HCT116 (cell line): ENCODE measurements at regions not wholly inside any gene's neighbourhood (a gene's known extent, or its start where the extent isn't known, plus 50 kb on each side); places are given as distances from the start of the nearest gene placed in this dataset.

Experiments
- ATAC-seq: fragments of 200-7000 bp; cut with Tn5 transposase; 2 replicates; pipeline ENCODE4 v1.9.1; 2020; ENCODE audit warnings: mild to moderate bottlenecking, moderate library complexity
- BruUV-seq: library from RNA; stranded (reverse); fragments of 400-500 nt; replicated peaks from 2 replicates; lab custom pipeline; 2021; lab: Mats Ljungman, UMichigan
- CTCF ChIA-PET: fragments of 300-600 bp; sonication (Branson Sonifier 250); formaldehyde crosslinking; loops from one replicate; lab custom pipeline; 2021; ENCODE audit warnings: antibody characterized with exemption; lab: Charles Lee
- POLR2A ChIA-PET: fragments of 300-600, 350-600 bp; sonication (Branson Sonifier 250); formaldehyde crosslinking; loops from one replicate; lab custom pipeline; 2021; ENCODE audit warnings: antibody characterized with exemption; lab: Charles Lee
- RAD21 ChIA-PET, 2 experiments: fragments of 300-600 bp; sonication (Branson Sonifier 250); formaldehyde crosslinking; loops; one replicate each; lab custom pipeline; 2023; ENCODE audit warnings: low total read pairs in 2 of 2; ENCODE audit not compliant: uncharacterized antibody in 2 of 2, unreplicated experiment in 2 of 2, low non-redundant PET in 1 of 2; lab: Charles Lee
- DNase-seq: peaks from one replicate; pipeline ENCODE4 v3.0.0-alpha.2; 2010; ENCODE audit warnings: low read depth, low spot score
- H2AFZ ChIP-seq: fragments of 200-600 bp; shearing (Covaris generic), sonication (generic); 2 replicates; pipeline ENCODE4 v1.6.1; 2017; ENCODE audit warnings: low read depth, mixed run types, mixed read lengths, antibody characterized with exemption, low read length; ENCODE audit not compliant: poor library complexity, severe bottlenecking
- H3K27ac ChIP-seq: 2 replicates; pipeline ENCODE4 v1.5.1; 2012; ENCODE audit warnings: low read depth, low read length
- H3K27me3 ChIP-seq: fragments of 200-600 bp; sonication (generic); 2 replicates; pipeline ENCODE4 v1.6.1; 2016; ENCODE audit warnings: mixed run types, low read length, mixed read lengths; ENCODE audit not compliant: insufficient read depth
- H3K36me3 ChIP-seq, 2 experiments: fragments of 200-500 bp in 1 of 2; fragments of 200-600 bp in 1 of 2; sonication (Bioruptor generic) in 1 of 2; sonication (generic) in 1 of 2; 2 replicates each; pipeline versions ENCODE4 v1.5.1 to v1.6.1; 2014 to 2016; ENCODE audit warnings: low read length in 2 of 2, inconsistent platforms in 1 of 2, mixed read lengths in 1 of 2, mixed run types in 1 of 2; ENCODE audit not compliant: insufficient read depth in 2 of 2, control insufficient read depth in 1 of 2
- H3K4me1 ChIP-seq, 2 experiments: fragments of 200-600 bp in 1 of 2; sonication (generic) in 1 of 2; 2 replicates each; pipeline versions ENCODE4 v1.5.1 to v1.6.1; 2012 to 2017; ENCODE audit warnings: low read length in 2 of 2, inconsistent platforms in 1 of 2, mild to moderate bottlenecking in 1 of 2, mixed read lengths in 1 of 2, mixed run types in 1 of 2, moderate library complexity in 1 of 2; ENCODE audit not compliant: insufficient read depth in 2 of 2, control insufficient read depth in 1 of 2
- H3K4me2 ChIP-seq: fragments of 200-600 bp; sonication (generic); 2 replicates; pipeline ENCODE4 v1.6.1; 2017; ENCODE audit warnings: mixed run types, low read length, mixed read lengths
- H3K4me3 ChIP-seq, 2 experiments: fragments of 200-600 bp in 1 of 2; sonication (generic) in 1 of 2; replicated peaks in 1 of 2; 2 replicates each; pipeline ENCODE4 v1.5.1; 2011 to 2016; ENCODE audit warnings: low read length in 2 of 2, control low read depth in 1 of 2, low read depth in 1 of 2, mild to moderate bottlenecking in 1 of 2, mixed read lengths in 1 of 2, mixed run types in 1 of 2
- H3K79me2 ChIP-seq: fragments of 200-600 bp; sonication (generic); 2 replicates; pipeline ENCODE4 v1.6.1; 2017; ENCODE audit warnings: mild to moderate bottlenecking, mixed run types, low read length, moderate library complexity, mixed read lengths; ENCODE audit not compliant: insufficient read depth
- H3K9ac ChIP-seq: fragments of 200-600 bp; sonication (generic); 2 replicates; pipeline ENCODE4 v1.6.1; 2016; ENCODE audit warnings: low read length, mixed read lengths
- H3K9me2 ChIP-seq: fragments of 200-600 bp; sonication (generic), shearing (Covaris generic); 2 replicates; pipeline ENCODE4 v1.6.1; 2017; ENCODE audit warnings: mixed run types, mild to moderate bottlenecking, moderate library complexity; ENCODE audit not compliant: insufficient read depth
- H3K9me3 ChIP-seq, 2 experiments: fragments of 200-500 bp in 1 of 2; fragments of 200-600 bp in 1 of 2; sonication (Bioruptor generic) in 1 of 2; sonication (generic) in 1 of 2; 2 replicates each; pipeline ENCODE4 v1.6.1; 2014 to 2017; ENCODE audit warnings: low read length in 2 of 2, mixed read lengths in 2 of 2, inconsistent platforms in 1 of 2, low read depth in 1 of 2, mild to moderate bottlenecking in 1 of 2, mixed run types in 1 of 2, moderate library complexity in 1 of 2; ENCODE audit not compliant: control insufficient read depth in 1 of 2, insufficient read depth in 1 of 2
- H4K20me1 ChIP-seq: fragments of 200-600 bp; sonication (generic), shearing (Covaris generic); 2 replicates; pipeline ENCODE4 v1.6.1; 2017; ENCODE audit warnings: mixed run types, mild to moderate bottlenecking, moderate library complexity; ENCODE audit not compliant: insufficient read depth
- CBX3 ChIP-seq: IDR thresholded peaks from 2 replicates; pipeline ENCODE4 v1.6.1; 2012; ENCODE audit warnings: low read depth
- EGR1 ChIP-seq: IDR thresholded peaks from 2 replicates; pipeline ENCODE4 v1.6.1; 2012; ENCODE audit warnings: low read depth
- ELF1 ChIP-seq: IDR thresholded peaks from 2 replicates; pipeline ENCODE4 v1.6.1; 2012; ENCODE audit warnings: low read depth, borderline replicate concordance
- EZH2 ChIP-seq: fragments of 200-600 bp; sonication (generic); IDR thresholded peaks from 2 replicates; pipeline ENCODE4 v1.6.1; 2017; ENCODE audit warnings: antibody characterized with exemption, mixed run types
- EZH2phosphoT487 ChIP-seq: fragments of 200-600 bp; IDR thresholded peaks from 2 replicates; pipeline ENCODE4 v1.6.1; 2018; ENCODE audit warnings: antibody characterized with exemption, borderline replicate concordance
- FOSL1 ChIP-seq: IDR thresholded peaks from 2 replicates; pipeline ENCODE4 v1.6.1; 2012; ENCODE audit warnings: low read depth
- JUND ChIP-seq: IDR thresholded peaks from 2 replicates; pipeline ENCODE4 v1.6.1; 2012
- POLR2A ChIP-seq: IDR thresholded peaks from 2 replicates; pipeline ENCODE4 v1.7.0; 2011; ENCODE audit warnings: borderline replicate concordance; ENCODE audit not compliant: insufficient read depth, insufficient read length; ENCODE audit errors: extremely low read depth
- POLR2AphosphoS5 ChIP-seq: IDR thresholded peaks from 2 replicates; pipeline ENCODE4 v1.6.1; 2011; ENCODE audit warnings: mild to moderate bottlenecking, low read depth, low read length, moderate library complexity
- SIN3A ChIP-seq: IDR thresholded peaks from 2 replicates; pipeline ENCODE4 v1.6.1; 2012; ENCODE audit warnings: low read depth
- SP1 ChIP-seq: IDR thresholded peaks from 2 replicates; pipeline ENCODE4 v1.6.1; 2012; ENCODE audit warnings: low read depth
- SRF ChIP-seq: IDR thresholded peaks from 2 replicates; pipeline ENCODE4 v1.6.1; 2012; ENCODE audit warnings: low read depth
- YY1 ChIP-seq: IDR thresholded peaks from 2 replicates; pipeline ENCODE4 v1.6.1; 2011; ENCODE audit warnings: low read length, low read depth, moderate library complexity, mild to moderate bottlenecking; ENCODE audit not compliant: insufficient replicate concordance; ENCODE audit errors: extremely low read depth
- ZFX ChIP-seq: fragments of 450-650 bp; IDR thresholded peaks from 2 replicates; pipeline ENCODE4 v1.6.1; 2017
- ZNF274 ChIP-seq: fragments of 200-500 bp; sonication (Bioruptor generic); IDR thresholded peaks from 2 replicates; pipeline ENCODE4 v1.6.1; 2014; ENCODE audit warnings: mild to moderate bottlenecking, low read depth, low read length, inconsistent platforms
- intact Hi-C: fragments of 100-400 bp; cut with micrococcal nuclease; formaldehyde crosslinking; loops from 2 replicates; pipeline ENCODE4 v1.10.0; 2022
- TF ChIP-seq, protein P1 (sequence below): IDR thresholded peaks from 2 replicates; pipeline ENCODE4 v1.6.1; 2011; ENCODE audit warnings: mild to moderate bottlenecking, low read length, moderate library complexity; ENCODE audit not compliant: insufficient replicate concordance; ENCODE audit errors: extremely low read depth
- TF ChIP-seq, protein P2 (sequence below), 3 experiments: fragments of 200-600 bp in 1 of 3; sonication (generic) in 1 of 3; IDR thresholded peaks in 2 of 3; conservative IDR thresholded peaks in 1 of 3; 2 replicates each; pipeline ENCODE4 v1.5.1; 2012 to 2017; ENCODE audit warnings: low read depth in 2 of 3, low read length in 2 of 3, antibody characterized with exemption in 1 of 3, borderline replicate concordance in 1 of 3, control low read depth in 1 of 3, mild to moderate bottlenecking in 1 of 3, mixed read lengths in 1 of 3, mixed run types in 1 of 3, moderate library complexity in 1 of 3; ENCODE audit not compliant: insufficient read depth in 1 of 3
- TF ChIP-seq, protein P3 (sequence below): IDR thresholded peaks from 2 replicates; pipeline ENCODE4 v1.6.1; 2012

DNA sequence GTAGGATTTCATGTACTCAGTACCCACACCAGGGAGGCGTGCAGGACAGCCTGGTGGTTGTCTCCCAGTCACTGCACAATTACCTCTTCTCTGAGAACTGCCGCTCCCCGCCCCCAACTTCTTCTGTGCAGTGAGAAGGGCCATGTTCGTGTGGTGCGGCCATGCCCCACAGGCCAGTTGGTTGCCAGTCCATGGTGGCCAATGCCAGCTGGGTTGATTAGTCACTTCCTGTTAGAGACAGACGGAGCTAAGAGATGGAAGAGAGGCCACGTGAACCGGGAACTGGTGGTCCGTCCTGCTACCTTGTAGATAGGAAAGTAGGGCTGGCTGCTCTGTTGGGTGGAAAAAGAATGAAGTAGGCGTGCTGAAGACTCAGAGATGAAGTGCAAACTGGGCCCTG, 206.5 kb downstream of the ABCC12 start:
- H2AFZ ChIP-seq, result no peak overlapping the region
- H3K79me2 ChIP-seq, result no peaks in the 10 kb centered on the region
- POLR2A ChIA-PET, result no interaction called here
- H3K4me2 ChIP-seq, result no peak overlapping the region
- H3K27ac ChIP-seq, result no peak overlapping the region
- no peak overlapping the region for H3K4me3 ChIP-seq
- H3K4me1 ChIP-seq, result no peaks in the 10 kb centered on the region
- no TSS peak for BruUV-seq
- CTCF ChIA-PET, result no interaction called here
- RAD21 ChIA-PET, result no interaction called here
- no peaks in the 10 kb centered on the region for H4K20me1 ChIP-seq
- ATAC-seq, result no peak
- H3K9me2 ChIP-seq, result no peaks in the 10 kb centered on the region
- no peaks in the 10 kb centered on the region for H3K9me3 ChIP-seq
- no peak overlapping the region for H3K9ac ChIP-seq
- no peak for DNase-seq
- TF ChIP-seq ELF1, result no peak
- TF ChIP-seq SRF, result no peak
- no peak for TF ChIP-seq EGR1
- TF ChIP-seq ZFX, result no peak
- TF ChIP-seq SIN3A, result no peak
- TF ChIP-seq POLR2AphosphoS5, result no peak
- TF ChIP-seq EZH2, result no peak
- no peak for TF ChIP-seq CBX3
- no peak for TF ChIP-seq POLR2A
- TF ChIP-seq, protein P1, sequence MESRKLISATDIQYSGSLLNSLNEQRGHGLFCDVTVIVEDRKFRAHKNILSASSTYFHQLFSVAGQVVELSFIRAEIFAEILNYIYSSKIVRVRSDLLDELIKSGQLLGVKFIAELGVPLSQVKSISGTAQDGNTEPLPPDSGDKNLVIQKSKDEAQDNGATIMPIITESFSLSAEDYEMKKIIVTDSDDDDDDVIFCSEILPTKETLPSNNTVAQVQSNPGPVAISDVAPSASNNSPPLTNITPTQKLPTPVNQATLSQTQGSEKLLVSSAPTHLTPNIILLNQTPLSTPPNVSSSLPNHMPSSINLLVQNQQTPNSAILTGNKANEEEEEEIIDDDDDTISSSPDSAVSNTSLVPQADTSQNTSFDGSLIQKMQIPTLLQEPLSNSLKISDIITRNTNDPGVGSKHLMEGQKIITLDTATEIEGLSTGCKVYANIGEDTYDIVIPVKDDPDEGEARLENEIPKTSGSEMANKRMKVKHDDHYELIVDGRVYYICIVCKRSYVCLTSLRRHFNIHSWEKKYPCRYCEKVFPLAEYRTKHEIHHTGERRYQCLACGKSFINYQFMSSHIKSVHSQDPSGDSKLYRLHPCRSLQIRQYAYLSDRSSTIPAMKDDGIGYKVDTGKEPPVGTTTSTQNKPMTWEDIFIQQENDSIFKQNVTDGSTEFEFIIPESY, result no peak
- no peak for TF ChIP-seq ZNF274
- no peak for TF ChIP-seq JUND
- TF ChIP-seq SP1, result no peak
- TF ChIP-seq, protein P2, sequence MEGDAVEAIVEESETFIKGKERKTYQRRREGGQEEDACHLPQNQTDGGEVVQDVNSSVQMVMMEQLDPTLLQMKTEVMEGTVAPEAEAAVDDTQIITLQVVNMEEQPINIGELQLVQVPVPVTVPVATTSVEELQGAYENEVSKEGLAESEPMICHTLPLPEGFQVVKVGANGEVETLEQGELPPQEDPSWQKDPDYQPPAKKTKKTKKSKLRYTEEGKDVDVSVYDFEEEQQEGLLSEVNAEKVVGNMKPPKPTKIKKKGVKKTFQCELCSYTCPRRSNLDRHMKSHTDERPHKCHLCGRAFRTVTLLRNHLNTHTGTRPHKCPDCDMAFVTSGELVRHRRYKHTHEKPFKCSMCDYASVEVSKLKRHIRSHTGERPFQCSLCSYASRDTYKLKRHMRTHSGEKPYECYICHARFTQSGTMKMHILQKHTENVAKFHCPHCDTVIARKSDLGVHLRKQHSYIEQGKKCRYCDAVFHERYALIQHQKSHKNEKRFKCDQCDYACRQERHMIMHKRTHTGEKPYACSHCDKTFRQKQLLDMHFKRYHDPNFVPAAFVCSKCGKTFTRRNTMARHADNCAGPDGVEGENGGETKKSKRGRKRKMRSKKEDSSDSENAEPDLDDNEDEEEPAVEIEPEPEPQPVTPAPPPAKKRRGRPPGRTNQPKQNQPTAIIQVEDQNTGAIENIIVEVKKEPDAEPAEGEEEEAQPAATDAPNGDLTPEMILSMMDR (IDR thresholded peaks at IDR 0.05 in 2 of 3, conservative IDR thresholded peaks at IDR 0.05 in 1 of 3; ENCODE audit: borderline replicate concordance in 1 of 3, insufficient read depth in 1 of 3, low read depth in 2 of 3, low read length in 2 of 3), result no peak
- TF ChIP-seq, protein P3, sequence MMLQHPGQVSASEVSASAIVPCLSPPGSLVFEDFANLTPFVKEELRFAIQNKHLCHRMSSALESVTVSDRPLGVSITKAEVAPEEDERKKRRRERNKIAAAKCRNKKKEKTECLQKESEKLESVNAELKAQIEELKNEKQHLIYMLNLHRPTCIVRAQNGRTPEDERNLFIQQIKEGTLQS, result no peak
- no peak for TF ChIP-seq FOSL1
- no peak for TF ChIP-seq YY1
- TF ChIP-seq EZH2phosphoT487, result no peak
- no peaks in the 10 kb centered on the region for H3K36me3 ChIP-seq
- H3K27me3 ChIP-seq, result peaks cover 11% of the 10 kb centered on the region; the same call in 1 of the 2 replicates
- intact Hi-C loops, result no loop called here
